WTC11 (cell line): ENCODE measurements at regions not wholly inside any gene's neighbourhood (a gene's known extent, or its start where the extent isn't known, plus 50 kb on each side); places are given as distances from the start of the nearest gene placed in this dataset.

Experiments
- ATAC-seq: fragments of 200-7000 bp; cut with Tn5 transposase; 2 replicates; pipeline ENCODE4 v1.10.0; 2021; ENCODE audit warnings: mild to moderate bottlenecking, moderate library complexity
- CTCF ChIA-PET: fragments of 300-600 bp; sonication (Branson Sonifier 250); formaldehyde crosslinking; loops from one replicate; lab custom pipeline; 2021; ENCODE audit warnings: antibody characterized with exemption; lab: Charles Lee
- POLR2A ChIA-PET: fragments of 350-600 bp; sonication (Branson Sonifier 250); formaldehyde crosslinking; loops from one replicate; lab custom pipeline; 2021; ENCODE audit warnings: antibody characterized with exemption; lab: Charles Lee
- DNase-seq: peaks from one replicate; pipeline ENCODE4 v3.0.0; 2021; ENCODE audit warnings: low spot score
- H3K27ac Mint-ChIP-seq: 2 replicates; pipeline ENCODE4 v1.8.0; 2021; ENCODE audit warnings: mixed read lengths
- H3K27me3 Mint-ChIP-seq: 2 replicates; pipeline ENCODE4 v1.8.0; 2021; ENCODE audit warnings: low read depth, mild to moderate bottlenecking, moderate library complexity, mixed read lengths
- H3K36me3 Mint-ChIP-seq: 2 replicates; pipeline ENCODE4 v1.8.0; 2021; ENCODE audit warnings: mixed read lengths
- H3K4me1 Mint-ChIP-seq: 2 replicates; pipeline ENCODE4 v1.8.0; 2022; ENCODE audit warnings: mixed read lengths
- H3K4me3 Mint-ChIP-seq: 2 replicates; pipeline ENCODE4 v1.8.0; 2021; ENCODE audit warnings: mild to moderate bottlenecking, moderate library complexity, mixed read lengths
- H3K9me3 Mint-ChIP-seq: 2 replicates; pipeline ENCODE4 v1.8.0; 2021; ENCODE audit warnings: mixed read lengths
- ERG ChIP-seq: fragments of 250-450 bp; sonication (Bioruptor Pico); IDR thresholded peaks from 2 replicates; pipeline ENCODE4 v1.8.0; 2021; ENCODE audit warnings: mild to moderate bottlenecking
- ESRRA ChIP-seq: sonication (generic); formaldehyde crosslinking; IDR thresholded peaks from 2 replicates; pipeline ENCODE4 v1.8.1; 2022; ENCODE audit warnings: mild to moderate bottlenecking, missing genetic modification reagents, borderline replicate concordance
- OVOL2 ChIP-seq: fragments of 250-450 bp; sonication (Bioruptor Pico); IDR thresholded peaks from 2 replicates; pipeline ENCODE4 v1.9.0; 2021; ENCODE audit warnings: mild to moderate bottlenecking, borderline replicate concordance
- RORB ChIP-seq: fragments of 250-450 bp; sonication (Bioruptor Pico); IDR thresholded peaks from 2 replicates; pipeline ENCODE4 v1.9.0; 2021; ENCODE audit warnings: mild to moderate bottlenecking
- TEAD1 ChIP-seq: sonication (generic); formaldehyde crosslinking; IDR thresholded peaks from 2 replicates; pipeline ENCODE4 v1.8.0; 2022; ENCODE audit warnings: mild to moderate bottlenecking, missing genetic modification reagents
- ZBTB21 ChIP-seq: sonication (generic); formaldehyde crosslinking; IDR thresholded peaks from 2 replicates; pipeline ENCODE4 v1.8.1; 2023; ENCODE audit warnings: mild to moderate bottlenecking, missing genetic modification reagents, borderline replicate concordance
- ZNF121 ChIP-seq: sonication (generic); formaldehyde crosslinking; IDR thresholded peaks from 2 replicates; pipeline ENCODE4 v1.8.0; 2023; ENCODE audit warnings: missing genetic modification reagents
- ZNF219 ChIP-seq: sonication (generic); formaldehyde crosslinking; IDR thresholded peaks from 2 replicates; pipeline ENCODE4 v1.8.0; 2023; ENCODE audit warnings: missing genetic modification reagents, mild to moderate bottlenecking, borderline replicate concordance
- ZNF263 ChIP-seq: sonication (generic); formaldehyde crosslinking; IDR thresholded peaks from 2 replicates; pipeline ENCODE4 v1.8.1; 2022; ENCODE audit warnings: low read depth, mild to moderate bottlenecking, moderate library complexity, missing genetic modification reagents
- ZSCAN18 ChIP-seq: fragments of 250-450 bp; sonication (Bioruptor Pico); IDR thresholded peaks from 2 replicates; pipeline ENCODE4 v2.1.2; 2022; ENCODE audit warnings: mild to moderate bottlenecking, moderate library complexity
- TF ChIP-seq, protein P1 (sequence below): fragments of 250-450 bp; sonication (Bioruptor Pico); IDR thresholded peaks from 2 replicates; pipeline ENCODE4 v1.9.0; 2021; ENCODE audit warnings: mild to moderate bottlenecking, borderline replicate concordance
- TF ChIP-seq, protein P2 (sequence below): sonication (generic); formaldehyde crosslinking; IDR thresholded peaks from 2 replicates; pipeline ENCODE4 v1.8.1; 2022; ENCODE audit warnings: low read depth, mild to moderate bottlenecking, moderate library complexity, missing genetic modification reagents, borderline replicate concordance
- TF ChIP-seq, protein P3 (sequence below): sonication (generic); formaldehyde crosslinking; IDR thresholded peaks from 2 replicates; pipeline ENCODE4 v1.8.0; 2022; ENCODE audit warnings: missing genetic modification reagents
- TF ChIP-seq, protein P4 (sequence below): sonication (generic); formaldehyde crosslinking; IDR thresholded peaks from 2 replicates; pipeline ENCODE4 v1.8.0; 2022; ENCODE audit warnings: mild to moderate bottlenecking, missing genetic modification reagents
- TF ChIP-seq, protein P5 (sequence below): fragments of 250-450 bp; sonication (Bioruptor Pico); conservative IDR thresholded peaks from 2 replicates; pipeline ENCODE4 v1.9.0; 2021; ENCODE audit warnings: mild to moderate bottlenecking
- TF ChIP-seq, protein P6 (sequence below): sonication (generic); formaldehyde crosslinking; IDR thresholded peaks from 2 replicates; pipeline ENCODE4 v1.8.0; 2023; ENCODE audit warnings: missing genetic modification reagents

GRCh38 chr4:131382839-131383238, 1766.3 kb upstream of the PCDH10 start (continued):
- TF ChIP-seq, protein P1, sequence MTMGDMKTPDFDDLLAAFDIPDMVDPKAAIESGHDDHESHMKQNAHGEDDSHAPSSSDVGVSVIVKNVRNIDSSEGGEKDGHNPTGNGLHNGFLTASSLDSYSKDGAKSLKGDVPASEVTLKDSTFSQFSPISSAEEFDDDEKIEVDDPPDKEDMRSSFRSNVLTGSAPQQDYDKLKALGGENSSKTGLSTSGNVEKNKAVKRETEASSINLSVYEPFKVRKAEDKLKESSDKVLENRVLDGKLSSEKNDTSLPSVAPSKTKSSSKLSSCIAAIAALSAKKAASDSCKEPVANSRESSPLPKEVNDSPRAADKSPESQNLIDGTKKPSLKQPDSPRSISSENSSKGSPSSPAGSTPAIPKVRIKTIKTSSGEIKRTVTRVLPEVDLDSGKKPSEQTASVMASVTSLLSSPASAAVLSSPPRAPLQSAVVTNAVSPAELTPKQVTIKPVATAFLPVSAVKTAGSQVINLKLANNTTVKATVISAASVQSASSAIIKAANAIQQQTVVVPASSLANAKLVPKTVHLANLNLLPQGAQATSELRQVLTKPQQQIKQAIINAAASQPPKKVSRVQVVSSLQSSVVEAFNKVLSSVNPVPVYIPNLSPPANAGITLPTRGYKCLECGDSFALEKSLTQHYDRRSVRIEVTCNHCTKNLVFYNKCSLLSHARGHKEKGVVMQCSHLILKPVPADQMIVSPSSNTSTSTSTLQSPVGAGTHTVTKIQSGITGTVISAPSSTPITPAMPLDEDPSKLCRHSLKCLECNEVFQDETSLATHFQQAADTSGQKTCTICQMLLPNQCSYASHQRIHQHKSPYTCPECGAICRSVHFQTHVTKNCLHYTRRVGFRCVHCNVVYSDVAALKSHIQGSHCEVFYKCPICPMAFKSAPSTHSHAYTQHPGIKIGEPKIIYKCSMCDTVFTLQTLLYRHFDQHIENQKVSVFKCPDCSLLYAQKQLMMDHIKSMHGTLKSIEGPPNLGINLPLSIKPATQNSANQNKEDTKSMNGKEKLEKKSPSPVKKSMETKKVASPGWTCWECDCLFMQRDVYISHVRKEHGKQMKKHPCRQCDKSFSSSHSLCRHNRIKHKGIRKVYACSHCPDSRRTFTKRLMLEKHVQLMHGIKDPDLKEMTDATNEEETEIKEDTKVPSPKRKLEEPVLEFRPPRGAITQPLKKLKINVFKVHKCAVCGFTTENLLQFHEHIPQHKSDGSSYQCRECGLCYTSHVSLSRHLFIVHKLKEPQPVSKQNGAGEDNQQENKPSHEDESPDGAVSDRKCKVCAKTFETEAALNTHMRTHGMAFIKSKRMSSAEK (CRISPR knock-in tag), result no peak
- no peak for TF ChIP-seq ZNF219

- Mint-ChIP-seq H3K36me3 (no peaks in the 10 kb centered on the region; the same call in 1 of the 2 replicates), H3K27ac (no peak overlapping the region), H3K9me3 (peaks cover 17% of the 10 kb centered on the region), H3K4me1 (no peaks in the 10 kb centered on the region), H3K4me3 (no peak overlapping the region), H3K27me3 (no peaks in the 10 kb centered on the region)
- ATAC-seq (no peak), DNase-seq (no peak)
- CTCF ChIA-PET, result no interaction called here
- POLR2A ChIA-PET, result no interaction called here
- TF ChIP-seq ESRRA (CRISPR knock-in tag) (no peak), RORB (CRISPR knock-in tag) (no peak), ZBTB21 (CRISPR knock-in tag) (no peak), ZNF263 (no peak), ERG (CRISPR knock-in tag) (no peak)
- TF ChIP-seq, protein P2, sequence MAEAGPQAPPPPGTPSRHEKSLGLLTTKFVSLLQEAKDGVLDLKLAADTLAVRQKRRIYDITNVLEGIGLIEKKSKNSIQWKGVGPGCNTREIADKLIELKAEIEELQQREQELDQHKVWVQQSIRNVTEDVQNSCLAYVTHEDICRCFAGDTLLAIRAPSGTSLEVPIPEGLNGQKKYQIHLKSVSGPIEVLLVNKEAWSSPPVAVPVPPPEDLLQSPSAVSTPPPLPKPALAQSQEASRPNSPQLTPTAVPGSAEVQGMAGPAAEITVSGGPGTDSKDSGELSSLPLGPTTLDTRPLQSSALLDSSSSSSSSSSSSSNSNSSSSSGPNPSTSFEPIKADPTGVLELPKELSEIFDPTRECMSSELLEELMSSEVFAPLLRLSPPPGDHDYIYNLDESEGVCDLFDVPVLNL (CRISPR knock-in tag), result no peak
- TF ChIP-seq, protein P3, sequence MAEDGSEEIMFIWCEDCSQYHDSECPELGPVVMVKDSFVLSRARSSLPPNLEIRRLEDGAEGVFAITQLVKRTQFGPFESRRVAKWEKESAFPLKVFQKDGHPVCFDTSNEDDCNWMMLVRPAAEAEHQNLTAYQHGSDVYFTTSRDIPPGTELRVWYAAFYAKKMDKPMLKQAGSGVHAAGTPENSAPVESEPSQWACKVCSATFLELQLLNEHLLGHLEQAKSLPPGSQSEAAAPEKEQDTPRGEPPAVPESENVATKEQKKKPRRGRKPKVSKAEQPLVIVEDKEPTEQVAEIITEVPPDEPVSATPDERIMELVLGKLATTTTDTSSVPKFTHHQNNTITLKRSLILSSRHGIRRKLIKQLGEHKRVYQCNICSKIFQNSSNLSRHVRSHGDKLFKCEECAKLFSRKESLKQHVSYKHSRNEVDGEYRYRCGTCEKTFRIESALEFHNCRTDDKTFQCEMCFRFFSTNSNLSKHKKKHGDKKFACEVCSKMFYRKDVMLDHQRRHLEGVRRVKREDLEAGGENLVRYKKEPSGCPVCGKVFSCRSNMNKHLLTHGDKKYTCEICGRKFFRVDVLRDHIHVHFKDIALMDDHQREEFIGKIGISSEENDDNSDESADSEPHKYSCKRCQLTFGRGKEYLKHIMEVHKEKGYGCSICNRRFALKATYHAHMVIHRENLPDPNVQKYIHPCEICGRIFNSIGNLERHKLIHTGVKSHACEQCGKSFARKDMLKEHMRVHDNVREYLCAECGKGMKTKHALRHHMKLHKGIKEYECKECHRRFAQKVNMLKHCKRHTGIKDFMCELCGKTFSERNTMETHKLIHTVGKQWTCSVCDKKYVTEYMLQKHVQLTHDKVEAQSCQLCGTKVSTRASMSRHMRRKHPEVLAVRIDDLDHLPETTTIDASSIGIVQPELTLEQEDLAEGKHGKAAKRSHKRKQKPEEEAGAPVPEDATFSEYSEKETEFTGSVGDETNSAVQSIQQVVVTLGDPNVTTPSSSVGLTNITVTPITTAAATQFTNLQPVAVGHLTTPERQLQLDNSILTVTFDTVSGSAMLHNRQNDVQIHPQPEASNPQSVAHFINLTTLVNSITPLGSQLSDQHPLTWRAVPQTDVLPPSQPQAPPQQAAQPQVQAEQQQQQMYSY (CRISPR knock-in tag), result no peak
These were observed 1760.8 kb upstream of the PCDH10 start for GRCh38 chr4:131388277-131388676.

GRCh38 chr4:131408102-131408501, 1741.0 kb upstream of the PCDH10 start:
- no peaks in the 10 kb centered on the region for H3K27me3 Mint-ChIP-seq
- peaks cover 9% of the 10 kb centered on the region for H3K36me3 Mint-ChIP-seq
- no peak for ATAC-seq
- H3K4me1 Mint-ChIP-seq, result no peaks in the 10 kb centered on the region
- CTCF ChIA-PET, result no interaction called here
- no peak for DNase-seq
- POLR2A ChIA-PET, result no interaction called here
- no peak overlapping the region for H3K4me3 Mint-ChIP-seq
- H3K27ac Mint-ChIP-seq, result no peak overlapping the region
- peaks cover 22% of the 10 kb centered on the region for H3K9me3 Mint-ChIP-seq
- TF ChIP-seq, protein P4, sequence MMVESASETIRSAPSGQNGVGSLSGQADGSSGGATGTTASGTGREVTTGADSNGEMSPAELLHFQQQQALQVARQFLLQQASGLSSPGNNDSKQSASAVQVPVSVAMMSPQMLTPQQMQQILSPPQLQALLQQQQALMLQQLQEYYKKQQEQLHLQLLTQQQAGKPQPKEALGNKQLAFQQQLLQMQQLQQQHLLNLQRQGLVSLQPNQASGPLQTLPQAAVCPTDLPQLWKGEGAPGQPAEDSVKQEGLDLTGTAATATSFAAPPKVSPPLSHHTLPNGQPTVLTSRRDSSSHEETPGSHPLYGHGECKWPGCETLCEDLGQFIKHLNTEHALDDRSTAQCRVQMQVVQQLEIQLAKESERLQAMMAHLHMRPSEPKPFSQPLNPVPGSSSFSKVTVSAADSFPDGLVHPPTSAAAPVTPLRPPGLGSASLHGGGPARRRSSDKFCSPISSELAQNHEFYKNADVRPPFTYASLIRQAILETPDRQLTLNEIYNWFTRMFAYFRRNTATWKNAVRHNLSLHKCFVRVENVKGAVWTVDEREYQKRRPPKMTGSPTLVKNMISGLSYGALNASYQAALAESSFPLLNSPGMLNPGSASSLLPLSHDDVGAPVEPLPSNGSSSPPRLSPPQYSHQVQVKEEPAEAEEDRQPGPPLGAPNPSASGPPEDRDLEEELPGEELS (CRISPR knock-in tag), result no peak
- TF ChIP-seq ZSCAN18 (CRISPR knock-in tag) (no peak), ESRRA (CRISPR knock-in tag) (no peak), ZNF121 (CRISPR knock-in tag) (no peak), OVOL2 (CRISPR knock-in tag) (no peak), TEAD1 (CRISPR knock-in tag) (no peak)
- TF ChIP-seq, protein P5, sequence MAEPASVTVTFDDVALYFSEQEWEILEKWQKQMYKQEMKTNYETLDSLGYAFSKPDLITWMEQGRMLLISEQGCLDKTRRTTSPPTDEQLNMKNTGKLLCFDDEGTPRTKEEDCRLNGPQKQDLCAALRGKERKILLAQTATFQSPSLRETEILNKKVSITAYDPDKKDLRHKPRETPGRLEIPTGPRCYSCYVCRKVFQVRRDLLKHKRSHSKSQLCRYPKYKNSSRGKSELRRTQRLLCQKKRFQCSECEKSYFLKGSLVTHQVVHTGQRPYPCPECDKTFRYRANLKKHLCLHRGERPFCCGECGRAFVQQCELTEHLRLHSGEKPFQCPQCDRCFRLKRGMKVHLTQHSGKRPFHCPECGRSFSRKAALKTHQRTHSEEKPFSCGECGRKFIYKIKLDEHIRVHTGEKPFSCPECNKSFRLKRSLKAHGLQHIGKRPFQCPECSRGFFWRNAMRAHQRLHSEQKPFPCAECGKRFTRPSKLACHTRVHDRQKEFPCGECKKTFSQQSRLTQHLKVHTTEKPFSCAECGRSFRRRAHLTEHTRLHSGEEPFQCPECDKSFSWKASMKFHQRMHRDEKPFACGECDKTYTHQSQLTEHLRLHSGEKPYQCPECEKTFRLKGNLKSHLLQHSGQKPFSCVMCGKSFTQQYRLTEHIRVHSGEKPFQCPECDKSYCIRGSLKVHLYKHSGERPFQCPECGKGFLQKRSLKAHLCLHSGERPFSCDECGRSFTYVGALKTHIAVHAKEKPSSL (CRISPR knock-in tag), result no peak
- TF ChIP-seq, protein P6, sequence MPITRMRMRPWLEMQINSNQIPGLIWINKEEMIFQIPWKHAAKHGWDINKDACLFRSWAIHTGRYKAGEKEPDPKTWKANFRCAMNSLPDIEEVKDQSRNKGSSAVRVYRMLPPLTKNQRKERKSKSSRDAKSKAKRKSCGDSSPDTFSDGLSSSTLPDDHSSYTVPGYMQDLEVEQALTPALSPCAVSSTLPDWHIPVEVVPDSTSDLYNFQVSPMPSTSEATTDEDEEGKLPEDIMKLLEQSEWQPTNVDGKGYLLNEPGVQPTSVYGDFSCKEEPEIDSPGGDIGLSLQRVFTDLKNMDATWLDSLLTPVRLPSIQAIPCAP (CRISPR knock-in tag), result no peak
